HEK293 (cell line): ENCODE measurements at regions not wholly inside any gene's neighbourhood (a gene's known extent, or its start where the extent isn't known, plus 50 kb on each side); places are given as distances from the start of the nearest gene placed in this dataset.

Experiments used
- GLI4 ChIP-seq: fragments of 450-650 bp; formaldehyde crosslinking; IDR thresholded peaks from 2 replicates; pipeline ENCODE4 v1.5.1; 2016; ENCODE audit warnings: missing biosample characterization, missing genetic modification characterization
- KLF1 ChIP-seq: fragments of 450-650 bp; formaldehyde crosslinking; IDR thresholded peaks from 2 replicates; pipeline ENCODE4 v1.5.1; 2016; ENCODE audit warnings: missing biosample characterization, missing genetic modification characterization
- TCF7L2 ChIP-seq: IDR thresholded peaks from 2 replicates; pipeline ENCODE4 v1.6.1; 2011; ENCODE audit warnings: low read depth, mild to moderate bottlenecking, inconsistent platforms, low read length, moderate library complexity, borderline replicate concordance
- ZNF510 ChIP-seq: fragments of 450-650 bp; formaldehyde crosslinking; IDR thresholded peaks from 2 replicates; pipeline ENCODE4 v1.5.1; 2018; ENCODE audit warnings: mild to moderate bottlenecking, missing genetic modification characterization, missing biosample characterization; ENCODE audit not compliant: insufficient replicate concordance
- TF ChIP-seq, protein P1 (sequence below): fragments of 450-650 bp; formaldehyde crosslinking; IDR thresholded peaks from 2 replicates; pipeline ENCODE4 v1.5.1; 2016; ENCODE audit warnings: missing biosample characterization, missing genetic modification characterization
- TF ChIP-seq, protein P2 (sequence below): fragments of 450-650 bp; formaldehyde crosslinking; IDR thresholded peaks from 2 replicates; pipeline ENCODE4 v1.5.1; 2016; ENCODE audit warnings: missing biosample characterization, missing genetic modification characterization
- TF ChIP-seq, protein P3 (sequence below): fragments of 450-650 bp; formaldehyde crosslinking; IDR thresholded peaks from 2 replicates; pipeline ENCODE4 v1.5.1; 2016; ENCODE audit warnings: missing biosample characterization, missing genetic modification characterization
- TF ChIP-seq, protein P4 (sequence below): fragments of 450-650 bp; formaldehyde crosslinking; IDR thresholded peaks from 2 replicates; pipeline ENCODE4 v1.5.1; 2016; ENCODE audit warnings: missing biosample characterization, missing genetic modification characterization
- TF ChIP-seq, protein P5 (sequence below): sonication (generic); formaldehyde crosslinking; IDR thresholded peaks from 2 replicates; pipeline ENCODE4 v1.8.1; 2022; ENCODE audit warnings: mild to moderate bottlenecking, moderate library complexity, missing genetic modification reagents

DNA sequence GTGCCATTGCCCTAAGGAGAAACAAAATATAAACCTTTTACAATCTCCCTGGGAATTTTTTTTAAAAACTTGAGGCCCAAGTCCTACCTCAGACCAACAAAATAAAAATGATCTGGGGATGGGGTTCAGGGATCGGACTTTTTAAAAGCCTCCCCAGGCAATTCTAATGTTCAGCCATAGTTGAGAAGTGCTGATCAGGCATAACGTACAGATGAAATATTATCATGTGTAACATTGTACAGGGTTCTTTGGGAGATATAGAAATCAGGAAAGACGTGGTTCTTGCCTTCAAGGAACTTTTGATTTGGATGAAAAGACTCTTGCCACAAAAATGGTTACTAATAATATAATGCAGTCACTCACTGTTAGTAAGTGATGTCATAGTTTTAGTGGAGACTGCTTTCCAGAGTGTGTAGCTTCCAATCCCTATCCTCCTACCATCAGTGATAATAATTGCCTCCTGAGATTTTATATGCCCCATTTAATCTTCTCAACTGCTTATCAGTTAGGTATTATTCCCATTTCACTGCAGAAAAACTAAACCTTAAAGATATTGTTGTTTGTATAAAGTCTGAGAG is 135.6 kb downstream of the BRMS1L start:
- TF ChIP-seq, protein P1, sequence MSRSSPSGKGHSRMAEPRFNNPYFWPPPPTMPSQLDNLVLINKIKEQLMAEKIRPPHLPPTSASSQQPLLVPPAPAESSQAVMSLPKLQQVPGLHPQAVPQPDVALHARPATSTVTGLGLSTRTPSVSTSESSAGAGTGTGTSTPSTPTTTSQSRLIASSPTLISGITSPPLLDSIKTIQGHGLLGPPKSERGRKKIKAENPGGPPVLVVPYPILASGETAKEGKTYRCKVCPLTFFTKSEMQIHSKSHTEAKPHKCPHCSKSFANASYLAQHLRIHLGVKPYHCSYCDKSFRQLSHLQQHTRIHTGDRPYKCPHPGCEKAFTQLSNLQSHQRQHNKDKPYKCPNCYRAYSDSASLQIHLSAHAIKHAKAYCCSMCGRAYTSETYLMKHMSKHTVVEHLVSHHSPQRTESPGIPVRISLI (tag by site-specific recombination) = no peak
- TF ChIP-seq, protein P2, sequence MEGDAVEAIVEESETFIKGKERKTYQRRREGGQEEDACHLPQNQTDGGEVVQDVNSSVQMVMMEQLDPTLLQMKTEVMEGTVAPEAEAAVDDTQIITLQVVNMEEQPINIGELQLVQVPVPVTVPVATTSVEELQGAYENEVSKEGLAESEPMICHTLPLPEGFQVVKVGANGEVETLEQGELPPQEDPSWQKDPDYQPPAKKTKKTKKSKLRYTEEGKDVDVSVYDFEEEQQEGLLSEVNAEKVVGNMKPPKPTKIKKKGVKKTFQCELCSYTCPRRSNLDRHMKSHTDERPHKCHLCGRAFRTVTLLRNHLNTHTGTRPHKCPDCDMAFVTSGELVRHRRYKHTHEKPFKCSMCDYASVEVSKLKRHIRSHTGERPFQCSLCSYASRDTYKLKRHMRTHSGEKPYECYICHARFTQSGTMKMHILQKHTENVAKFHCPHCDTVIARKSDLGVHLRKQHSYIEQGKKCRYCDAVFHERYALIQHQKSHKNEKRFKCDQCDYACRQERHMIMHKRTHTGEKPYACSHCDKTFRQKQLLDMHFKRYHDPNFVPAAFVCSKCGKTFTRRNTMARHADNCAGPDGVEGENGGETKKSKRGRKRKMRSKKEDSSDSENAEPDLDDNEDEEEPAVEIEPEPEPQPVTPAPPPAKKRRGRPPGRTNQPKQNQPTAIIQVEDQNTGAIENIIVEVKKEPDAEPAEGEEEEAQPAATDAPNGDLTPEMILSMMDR (tag by site-specific recombination) = no peak
- TF ChIP-seq ZNF510 (tag by site-specific recombination) (no peak), GLI4 (tag by site-specific recombination) (no peak), KLF1 (tag by site-specific recombination) (no peak), TCF7L2 (no peak)
- TF ChIP-seq, protein P3, sequence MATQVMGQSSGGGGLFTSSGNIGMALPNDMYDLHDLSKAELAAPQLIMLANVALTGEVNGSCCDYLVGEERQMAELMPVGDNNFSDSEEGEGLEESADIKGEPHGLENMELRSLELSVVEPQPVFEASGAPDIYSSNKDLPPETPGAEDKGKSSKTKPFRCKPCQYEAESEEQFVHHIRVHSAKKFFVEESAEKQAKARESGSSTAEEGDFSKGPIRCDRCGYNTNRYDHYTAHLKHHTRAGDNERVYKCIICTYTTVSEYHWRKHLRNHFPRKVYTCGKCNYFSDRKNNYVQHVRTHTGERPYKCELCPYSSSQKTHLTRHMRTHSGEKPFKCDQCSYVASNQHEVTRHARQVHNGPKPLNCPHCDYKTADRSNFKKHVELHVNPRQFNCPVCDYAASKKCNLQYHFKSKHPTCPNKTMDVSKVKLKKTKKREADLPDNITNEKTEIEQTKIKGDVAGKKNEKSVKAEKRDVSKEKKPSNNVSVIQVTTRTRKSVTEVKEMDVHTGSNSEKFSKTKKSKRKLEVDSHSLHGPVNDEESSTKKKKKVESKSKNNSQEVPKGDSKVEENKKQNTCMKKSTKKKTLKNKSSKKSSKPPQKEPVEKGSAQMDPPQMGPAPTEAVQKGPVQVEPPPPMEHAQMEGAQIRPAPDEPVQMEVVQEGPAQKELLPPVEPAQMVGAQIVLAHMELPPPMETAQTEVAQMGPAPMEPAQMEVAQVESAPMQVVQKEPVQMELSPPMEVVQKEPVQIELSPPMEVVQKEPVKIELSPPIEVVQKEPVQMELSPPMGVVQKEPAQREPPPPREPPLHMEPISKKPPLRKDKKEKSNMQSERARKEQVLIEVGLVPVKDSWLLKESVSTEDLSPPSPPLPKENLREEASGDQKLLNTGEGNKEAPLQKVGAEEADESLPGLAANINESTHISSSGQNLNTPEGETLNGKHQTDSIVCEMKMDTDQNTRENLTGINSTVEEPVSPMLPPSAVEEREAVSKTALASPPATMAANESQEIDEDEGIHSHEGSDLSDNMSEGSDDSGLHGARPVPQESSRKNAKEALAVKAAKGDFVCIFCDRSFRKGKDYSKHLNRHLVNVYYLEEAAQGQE (tag by site-specific recombination) = no peak
- TF ChIP-seq, protein P4, sequence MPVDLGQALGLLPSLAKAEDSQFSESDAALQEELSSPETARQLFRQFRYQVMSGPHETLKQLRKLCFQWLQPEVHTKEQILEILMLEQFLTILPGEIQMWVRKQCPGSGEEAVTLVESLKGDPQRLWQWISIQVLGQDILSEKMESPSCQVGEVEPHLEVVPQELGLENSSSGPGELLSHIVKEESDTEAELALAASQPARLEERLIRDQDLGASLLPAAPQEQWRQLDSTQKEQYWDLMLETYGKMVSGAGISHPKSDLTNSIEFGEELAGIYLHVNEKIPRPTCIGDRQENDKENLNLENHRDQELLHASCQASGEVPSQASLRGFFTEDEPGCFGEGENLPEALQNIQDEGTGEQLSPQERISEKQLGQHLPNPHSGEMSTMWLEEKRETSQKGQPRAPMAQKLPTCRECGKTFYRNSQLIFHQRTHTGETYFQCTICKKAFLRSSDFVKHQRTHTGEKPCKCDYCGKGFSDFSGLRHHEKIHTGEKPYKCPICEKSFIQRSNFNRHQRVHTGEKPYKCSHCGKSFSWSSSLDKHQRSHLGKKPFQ (tag by site-specific recombination) = no peak
- TF ChIP-seq, protein P5, sequence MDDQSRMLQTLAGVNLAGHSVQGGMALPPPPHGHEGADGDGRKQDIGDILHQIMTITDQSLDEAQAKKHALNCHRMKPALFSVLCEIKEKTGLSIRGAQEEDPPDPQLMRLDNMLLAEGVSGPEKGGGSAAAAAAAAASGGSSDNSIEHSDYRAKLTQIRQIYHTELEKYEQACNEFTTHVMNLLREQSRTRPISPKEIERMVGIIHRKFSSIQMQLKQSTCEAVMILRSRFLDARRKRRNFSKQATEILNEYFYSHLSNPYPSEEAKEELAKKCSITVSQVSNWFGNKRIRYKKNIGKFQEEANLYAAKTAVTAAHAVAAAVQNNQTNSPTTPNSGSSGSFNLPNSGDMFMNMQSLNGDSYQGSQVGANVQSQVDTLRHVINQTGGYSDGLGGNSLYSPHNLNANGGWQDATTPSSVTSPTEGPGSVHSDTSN (CRISPR knock-in tag) = no peak
